Esophagus (tissue), 2 donors: ENCODE measurements at regions not wholly inside any gene's neighbourhood (a gene's known extent, or its start where the extent isn't known, plus 50 kb on each side); places are given as distances from the start of the nearest gene placed in this dataset.

ENCODE experiments used
- H3K27ac ChIP-seq, 2 donors: one replicate each; pipeline ENCODE4 v1.5.1; 2013; ENCODE audit warnings: low read depth in 2 of 2, mild to moderate bottlenecking in 2 of 2, inconsistent platforms in 1 of 2, low read length in 1 of 2, moderate library complexity in 1 of 2
- H3K27me3 ChIP-seq, 2 donors: one replicate each; pipeline ENCODE4 v1.6.1; 2013; ENCODE audit warnings: low read length in 2 of 2, control low read depth in 1 of 2, mild to moderate bottlenecking in 1 of 2; ENCODE audit not compliant: insufficient read depth in 2 of 2, control insufficient read depth in 1 of 2
- H3K36me3 ChIP-seq, 2 donors: one replicate each; pipeline ENCODE4 v1.6.1; 2013; ENCODE audit warnings: low read length in 1 of 2; ENCODE audit not compliant: control insufficient read depth in 2 of 2, insufficient read depth in 2 of 2
- H3K4me1 ChIP-seq, 2 donors: one replicate each; pipeline ENCODE4 v1.6.1; 2013; ENCODE audit warnings: low read length in 1 of 2; ENCODE audit not compliant: control insufficient read depth in 2 of 2, insufficient read depth in 2 of 2
- H3K4me3 ChIP-seq, 2 donors: one replicate each; pipeline ENCODE4 v1.5.1; 2013; ENCODE audit warnings: low read length in 2 of 2, mild to moderate bottlenecking in 2 of 2, low read depth in 1 of 2, moderate library complexity in 1 of 2
- H3K9me3 ChIP-seq, 2 donors: one replicate each; pipeline ENCODE4 v1.6.1; 2013; ENCODE audit warnings: mild to moderate bottlenecking in 2 of 2, low read depth in 1 of 2, low read length in 1 of 2, moderate library complexity in 1 of 2; ENCODE audit not compliant: control insufficient read depth in 2 of 2, insufficient read depth in 1 of 2
- WGBS, 2 donors: extraction: QIAGEN DNeasy Blood & Tissue Kit; methylation state at CpG; one replicate each; pipeline ENCODE4 v1.1.7; 2013; 5-methylcytosine and 5-hydroxymethylcytosine counted together
- donor health status: healthy with polysubstance abuse.
- donor health status: Bipolar disorder and iron deficiency.

DNA sequence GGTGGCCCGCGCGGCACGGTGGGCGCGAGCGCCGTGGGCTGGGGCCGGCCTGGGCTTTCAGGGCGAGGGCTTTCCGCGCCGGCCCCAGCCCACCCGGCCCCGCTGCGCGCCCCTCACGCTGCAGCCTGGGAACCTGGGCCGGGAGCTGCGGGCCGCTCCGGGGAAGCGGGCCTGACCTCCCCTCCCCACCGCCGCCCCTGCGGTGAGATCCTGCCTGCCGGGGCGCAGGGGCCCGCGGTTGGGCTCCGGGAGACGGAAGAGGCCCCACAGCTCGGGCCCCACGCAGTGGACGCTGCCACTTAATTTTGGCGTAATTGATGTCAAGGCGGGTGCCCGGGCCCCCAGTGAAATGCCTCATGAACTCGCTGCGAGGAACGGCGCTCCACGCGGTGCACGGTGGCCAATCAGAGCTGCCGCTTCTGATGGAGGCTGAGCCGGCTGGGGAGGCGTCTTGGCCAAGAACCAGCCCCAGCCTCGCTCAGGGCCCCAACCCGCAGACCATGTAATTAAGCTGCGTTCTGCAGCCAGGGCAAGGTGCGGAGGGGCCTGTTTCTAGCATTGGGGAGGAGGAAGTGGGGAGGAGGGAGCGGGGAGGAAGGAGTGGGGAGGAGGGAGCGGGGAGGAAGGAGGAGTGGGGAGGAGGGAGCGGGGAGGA is 96.1 kb upstream of the BHLHE23 start:
- Histone ChIP-seq H3K27me3 (no peaks in the 10 kb centered on the region), H3K9me3 (peaks cover 0 to 4% of the 10 kb centered on the region in 2 donors), H3K27ac (no peak overlapping the region), H3K4me3 (peak overlapping the region; percentile 57 to 62), H3K36me3 (no peaks in the 10 kb centered on the region), H3K4me1 (peaks cover 0 to 5% of the 10 kb centered on the region in 2 donors)
- 4% methylated on average over 47 to 55 of the region's 55 CpGs for WGBS, 2 donors

DNA sequence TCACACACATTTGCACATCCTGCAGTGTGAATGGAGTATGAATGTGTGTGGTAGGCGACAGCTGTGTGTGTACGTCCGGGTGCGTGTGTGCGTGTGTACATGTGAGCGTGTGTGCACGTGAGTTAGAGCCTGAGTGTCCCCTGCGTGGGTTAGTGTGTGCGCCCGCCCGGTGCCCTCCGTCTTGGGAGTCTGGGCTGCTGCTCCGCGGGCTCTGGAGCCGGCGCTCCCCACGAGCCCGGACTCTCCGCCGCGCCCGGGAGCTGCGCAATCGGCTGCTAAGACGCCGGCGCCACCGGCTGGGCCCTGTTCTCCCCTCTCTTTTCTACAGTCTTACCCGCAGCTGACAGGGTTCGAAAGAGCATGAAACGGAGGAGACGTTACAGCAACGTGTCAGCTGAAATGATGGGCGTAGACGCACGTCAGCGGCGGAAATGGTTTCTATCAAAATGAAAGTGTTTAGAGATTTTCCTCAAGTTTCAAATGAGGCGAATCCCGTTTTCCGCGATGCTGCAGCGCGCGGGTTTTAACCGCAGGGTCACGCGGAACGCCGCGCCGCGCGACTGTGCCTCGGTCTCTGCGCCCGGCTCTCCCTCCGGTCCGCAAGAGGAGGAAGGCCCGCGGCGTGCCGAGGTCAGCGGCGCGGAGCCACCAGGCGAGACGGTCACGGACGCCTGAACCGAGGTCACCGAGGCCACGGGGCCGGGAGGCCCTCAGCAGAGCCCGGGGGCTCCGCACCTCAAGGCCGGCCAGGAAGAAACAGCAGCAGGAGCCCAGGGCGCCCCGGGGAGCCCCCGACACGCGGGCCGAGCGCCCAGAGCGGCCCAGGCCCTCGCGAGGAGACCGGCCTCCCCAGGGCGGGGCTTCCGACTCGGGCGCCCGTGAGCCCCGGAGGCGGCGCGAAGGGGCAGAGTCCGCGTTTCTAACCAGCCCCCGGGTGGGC is 95.3 kb upstream of the BHLHE23 start:
- peak overlapping the region; percentile 36 to 39 for H3K27ac ChIP-seq
- peak overlapping the region; percentile 57 to 62 for H3K4me3 ChIP-seq
- peaks cover 0 to 5% of the 10 kb centered on the region in 2 donors for H3K4me1 ChIP-seq
- H3K27me3 ChIP-seq = no peaks in the 10 kb centered on the region
- WGBS, 2 donors = 0 to 1% methylated on average over 85 to 100 of the region's 100 CpGs
- no peaks in the 10 kb centered on the region for H3K36me3 ChIP-seq
- H3K9me3 ChIP-seq = peaks cover 0 to 2% of the 10 kb centered on the region in 2 donors

DNA sequence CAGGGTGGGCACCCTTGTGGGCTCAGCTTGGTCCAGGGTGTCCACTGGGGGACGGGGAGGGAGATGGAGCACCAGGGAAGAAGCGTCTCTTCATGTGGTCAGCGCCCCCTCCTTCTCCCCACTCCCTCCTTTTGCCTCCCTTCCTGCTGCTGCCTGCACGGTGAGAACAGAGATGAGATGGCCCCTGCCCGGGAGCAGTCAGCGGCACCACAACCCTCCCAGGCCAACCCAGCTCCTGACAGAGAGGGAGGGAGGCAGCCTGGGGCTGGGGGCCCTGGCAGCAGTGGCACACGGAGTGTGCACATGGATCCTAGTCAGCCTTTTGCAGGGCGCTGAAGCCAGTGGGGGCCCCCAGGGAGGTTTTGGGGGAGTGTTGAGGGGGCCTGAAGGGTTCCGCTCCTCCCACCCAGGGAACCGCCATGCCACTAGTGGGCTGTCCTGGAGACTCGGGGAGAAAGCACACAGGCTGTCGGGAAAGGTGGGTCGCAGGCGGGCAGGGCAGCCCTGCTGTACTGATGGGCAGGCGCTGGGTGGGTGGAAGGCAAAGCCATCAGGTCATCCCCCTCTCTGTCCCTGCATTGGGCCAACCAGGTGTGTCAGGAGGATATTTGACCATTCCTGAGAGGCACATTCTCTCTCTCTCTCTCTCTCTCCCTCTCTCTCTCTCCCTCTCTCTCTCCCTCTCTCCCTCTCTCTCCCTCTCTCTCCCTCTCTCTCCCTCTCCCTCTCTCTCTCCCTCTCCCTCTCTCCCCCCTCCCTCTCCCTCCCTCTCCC is 94.3 kb upstream of the BHLHE23 start:
- Histone ChIP-seq H3K36me3 (no peaks in the 10 kb centered on the region), H3K27ac (no peak overlapping the region), H3K9me3 (no peaks in the 10 kb centered on the region), H3K4me1 (peaks cover 0 to 5% of the 10 kb centered on the region in 2 donors), H3K27me3 (peaks cover 0 to 2% of the 10 kb centered on the region in 2 donors), H3K4me3 (no peak overlapping the region)
- WGBS, 2 donors = 57 to 69% methylated on average over 13 to 15 of the region's 15 CpGs

DNA sequence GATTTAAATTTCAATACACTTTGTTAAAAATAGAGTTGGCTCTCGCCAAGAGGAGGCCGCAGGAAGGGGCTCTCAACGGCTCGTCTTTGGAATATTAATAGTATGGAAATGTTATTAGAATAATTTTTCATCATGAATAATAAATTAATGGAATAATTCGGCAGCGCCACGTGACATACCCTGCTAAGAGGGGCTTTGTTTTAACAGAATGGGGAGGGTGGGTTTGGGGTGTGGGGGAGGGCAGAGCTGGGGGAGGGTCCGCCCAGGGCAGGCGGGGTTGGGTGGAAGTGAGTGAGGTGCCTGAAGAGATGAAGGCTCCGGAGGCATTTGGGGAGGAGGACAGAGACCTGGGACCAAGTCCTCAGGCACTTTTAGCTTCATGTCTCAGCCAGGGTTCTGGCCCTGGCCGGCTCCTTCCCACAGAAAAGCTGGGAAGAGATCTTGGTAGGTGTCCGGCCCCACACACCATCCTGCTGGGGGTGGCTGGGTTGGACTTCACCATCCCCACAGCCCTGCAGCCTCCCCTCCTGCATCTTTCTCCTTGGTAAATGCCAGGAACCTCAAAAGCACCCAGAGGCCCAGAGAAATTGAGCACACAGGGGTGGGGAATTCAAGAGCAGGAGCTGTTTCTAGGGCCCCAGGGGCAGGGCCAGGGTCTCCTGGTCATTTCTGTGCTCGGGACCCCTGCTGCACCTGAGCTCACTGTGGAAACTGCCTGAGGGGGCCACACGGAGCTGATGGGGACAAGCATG is 93.6 kb upstream of the BHLHE23 start:
- Histone ChIP-seq H3K27me3 (peaks cover 0 to 2% of the 10 kb centered on the region in 2 donors), H3K4me3 (no peak overlapping the region), H3K36me3 (no peaks in the 10 kb centered on the region), H3K4me1 (peaks cover 0 to 5% of the 10 kb centered on the region in 2 donors), H3K27ac (no peak overlapping the region), H3K9me3 (no peaks in the 10 kb centered on the region)
- 29 to 40% methylated on average over 14 of the region's 14 CpGs for WGBS, 2 donors

DNA sequence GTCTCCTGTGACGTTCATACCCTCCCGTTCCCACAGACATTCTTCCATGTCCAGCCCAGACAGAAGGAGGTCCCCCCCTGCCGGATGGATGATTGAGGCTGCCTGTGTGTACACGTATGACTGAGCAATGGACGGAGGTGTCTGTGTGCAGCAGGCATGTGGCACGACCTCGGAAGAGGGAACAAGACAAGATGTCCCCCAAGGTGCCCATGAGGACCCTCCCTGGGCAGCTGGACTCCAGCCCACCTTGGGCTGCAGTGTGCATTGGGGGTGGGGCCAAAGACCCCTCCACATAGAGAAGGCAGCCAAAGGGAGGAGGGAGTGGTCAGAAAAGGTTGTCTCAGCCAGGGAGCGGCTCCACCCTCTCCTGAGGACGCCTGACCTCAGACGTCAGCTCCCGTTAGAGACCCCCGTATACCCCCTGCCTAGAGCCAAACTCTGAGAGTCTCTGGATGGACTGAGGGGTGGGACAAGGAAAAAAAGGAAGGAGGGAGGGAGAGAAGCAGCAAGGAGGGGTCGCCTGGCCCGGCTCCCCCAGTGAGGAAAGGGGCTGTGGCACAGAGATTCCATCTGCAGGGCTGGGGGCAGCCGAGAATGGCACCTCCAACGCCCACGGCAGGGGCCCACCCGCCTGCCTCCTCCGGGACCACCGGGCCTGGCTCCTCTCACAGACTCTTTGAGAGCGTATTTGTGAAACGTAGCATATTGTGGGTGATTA is 92.9 kb upstream of the BHLHE23 start:
- WGBS, 2 donors = 34 to 36% methylated on average over 21 to 22 of the region's 22 CpGs
- Histone ChIP-seq H3K27me3 (peaks cover 0 to 5% of the 10 kb centered on the region in 2 donors), H3K9me3 (no peaks in the 10 kb centered on the region)

DNA sequence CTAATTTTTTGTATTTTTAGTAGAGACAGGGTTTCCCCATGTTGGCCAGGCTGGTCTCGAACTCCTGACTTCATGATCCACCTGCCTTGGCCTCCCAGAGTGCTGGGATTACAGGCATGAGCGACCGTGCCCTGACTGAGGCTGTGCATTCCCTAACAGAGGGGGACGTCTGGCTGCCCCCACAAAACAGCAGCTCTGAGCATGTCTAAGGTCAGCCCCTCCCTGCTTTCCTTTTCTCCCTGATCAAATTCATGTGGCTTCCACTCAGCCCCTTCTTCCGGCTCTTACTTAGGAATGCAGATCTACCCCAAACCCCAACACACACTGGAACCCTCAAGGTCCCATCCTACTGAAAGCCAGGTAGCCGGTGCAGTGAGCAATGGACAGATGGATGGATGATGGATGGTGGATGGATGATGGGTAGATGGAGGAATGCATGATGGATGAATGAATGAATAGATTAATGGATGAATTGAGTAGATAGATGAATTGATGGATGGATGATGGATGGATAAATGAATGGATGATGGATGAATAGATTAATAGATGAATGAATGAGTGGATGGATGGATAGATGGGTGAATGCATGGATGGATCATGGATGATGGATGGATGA is 91.5 kb upstream of the BHLHE23 start:
- Histone ChIP-seq H3K4me3 (no peak overlapping the region), H3K36me3 (no peaks in the 10 kb centered on the region), H3K27me3 (peaks cover 0 to 5% of the 10 kb centered on the region in 2 donors), H3K9me3 (no peaks in the 10 kb centered on the region), H3K4me1 (peaks cover 0 to 5% of the 10 kb centered on the region in 2 donors), H3K27ac (no peak overlapping the region)
- 77 to 81% methylated on average over 6 of the region's 6 CpGs for WGBS, 2 donors

More for the DNA sequence above, 92.9 kb upstream of the BHLHE23 start:
- Histone ChIP-seq H3K4me3 (no peak overlapping the region), H3K27ac (no peak overlapping the region), H3K36me3 (no peaks in the 10 kb centered on the region), H3K4me1 (peaks cover 0 to 5% of the 10 kb centered on the region in 2 donors)

DNA sequence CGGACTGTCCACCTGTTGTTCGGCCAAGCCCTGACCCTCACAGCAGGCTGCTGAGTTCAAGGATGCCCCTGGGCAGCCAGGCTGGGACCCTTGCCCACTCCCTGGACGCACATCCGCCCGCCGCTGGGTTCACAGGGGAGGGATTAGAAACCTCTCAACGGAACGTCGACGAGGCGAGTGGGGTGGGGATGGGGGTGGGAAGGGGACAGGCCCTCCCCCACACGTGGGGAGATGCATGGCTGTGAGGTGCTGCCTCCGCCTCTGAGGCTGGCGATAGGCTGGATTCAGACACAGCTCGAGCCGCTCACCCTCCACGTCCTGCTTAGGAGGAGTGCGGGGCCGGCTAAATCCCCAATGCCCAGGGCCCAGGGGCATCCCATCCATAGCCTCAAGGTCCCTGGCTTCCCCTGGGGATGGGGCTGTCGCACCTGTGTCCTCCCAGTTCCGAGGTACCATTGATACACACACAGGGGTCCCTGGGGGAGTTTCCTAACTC is 90.6 kb upstream of the BHLHE23 start:
- no peak overlapping the region for H3K4me3 ChIP-seq
- WGBS, 2 donors = 71% methylated on average over 17 to 21 of the region's 21 CpGs
- H3K27me3 ChIP-seq = peaks cover 0 to 7% of the 10 kb centered on the region in 2 donors
- no peaks in the 10 kb centered on the region for H3K9me3 ChIP-seq
- H3K4me1 ChIP-seq = no peaks in the 10 kb centered on the region
- no peaks in the 10 kb centered on the region for H3K36me3 ChIP-seq
- H3K27ac ChIP-seq = no peak overlapping the region

DNA sequence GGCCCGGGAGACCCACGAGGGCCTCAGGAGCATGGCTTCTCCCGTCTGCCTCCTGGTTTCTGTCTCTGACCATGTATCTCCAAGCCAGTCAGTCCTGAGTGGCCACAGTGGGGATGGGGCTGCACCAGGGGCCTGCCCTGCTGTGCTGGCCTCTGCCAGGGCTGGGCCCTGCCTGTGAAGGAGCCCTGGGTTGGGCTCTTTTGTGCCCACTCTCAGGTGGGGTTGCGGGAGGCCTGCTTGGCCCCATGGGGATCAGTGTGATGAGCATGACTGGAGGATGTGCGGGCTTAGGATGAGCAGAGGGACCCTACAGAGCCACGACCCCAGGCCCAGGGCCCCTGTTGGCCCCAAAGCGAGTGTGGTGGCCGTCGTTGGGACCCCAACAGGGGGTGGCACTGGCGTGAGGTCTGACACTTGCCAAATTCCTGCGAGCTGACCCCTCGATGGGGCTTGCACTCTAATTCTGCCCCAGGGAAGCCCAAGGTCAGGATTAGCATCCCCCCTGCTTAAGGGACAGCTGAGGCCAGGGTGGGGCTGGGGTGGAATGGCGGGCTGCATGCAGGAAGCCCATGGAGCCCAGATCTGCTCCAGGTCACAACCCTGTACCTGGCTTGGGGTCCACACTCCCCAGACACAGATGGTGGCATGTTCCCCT is 90.0 kb upstream of the BHLHE23 start:
- H3K27me3 ChIP-seq = peaks cover 0 to 7% of the 10 kb centered on the region in 2 donors
- H3K9me3 ChIP-seq = no peaks in the 10 kb centered on the region
- H3K4me3 ChIP-seq = no peak overlapping the region
- no peak overlapping the region for H3K27ac ChIP-seq
- H3K4me1 ChIP-seq = no peaks in the 10 kb centered on the region
- H3K36me3 ChIP-seq = no peaks in the 10 kb centered on the region
- whole genome bisulfite sequencing, 2 donors = 69 to 72% methylated on average over 13 of the region's 13 CpGs
